Small intestine (tissue), 7 donors: ENCODE measurements at regions not wholly inside any gene's neighbourhood (a gene's known extent, or its start where the extent isn't known, plus 50 kb on each side); places are given as distances from the start of the nearest gene placed in this dataset.
"Not testable (repeated sequence)": the region's sequence is repeated elsewhere in the genome, so short reads cannot be mapped to it uniquely, and the experiment has no call there.

ENCODE experiments used
- DNase-seq, 2 donors: peaks; one replicate each; pipeline versions ENCODE4 v3.0.0 to v3.0.0-alpha.2; 2013
- FAIRE-seq: peaks from 2 replicates; lab custom pipeline; 2012; peaks lifted over from hg19 to GRCh38; lab: Jason Lieb, UNC
- H3K27ac ChIP-seq, 3 donors: one replicate each; pipeline ENCODE4 v1.5.1; 2013; ENCODE audit warnings: low read length in 2 of 3, mild to moderate bottlenecking in 2 of 3, control low read depth in 1 of 3, inconsistent platforms in 1 of 3, low read depth in 1 of 3, moderate library complexity in 1 of 3
- H3K27me3 ChIP-seq, 3 donors: one replicate each; pipeline ENCODE4 v1.6.1; 2013; ENCODE audit warnings: low read length in 3 of 3, inconsistent platforms in 1 of 3; ENCODE audit not compliant: control insufficient read depth in 3 of 3, insufficient read depth in 3 of 3
- H3K36me3 ChIP-seq, 3 donors: one replicate each; pipeline ENCODE4 v1.6.1; 2013; ENCODE audit warnings: low read length in 3 of 3, inconsistent platforms in 1 of 3, low read depth in 1 of 3, mild to moderate bottlenecking in 1 of 3, moderate library complexity in 1 of 3; ENCODE audit not compliant: control insufficient read depth in 3 of 3, insufficient read depth in 2 of 3
- H3K4me1 ChIP-seq, 3 donors: one replicate each; pipeline ENCODE4 v1.6.1; 2013; ENCODE audit warnings: low read length in 2 of 3, inconsistent platforms in 1 of 3, low read depth in 1 of 3, mild to moderate bottlenecking in 1 of 3, moderate library complexity in 1 of 3; ENCODE audit not compliant: control insufficient read depth in 3 of 3, insufficient read depth in 2 of 3
- H3K4me3 ChIP-seq, 3 donors: one replicate each; pipeline ENCODE4 v1.5.1; 2013; ENCODE audit warnings: low read length in 3 of 3, control low read depth in 1 of 3, inconsistent platforms in 1 of 3, low read depth in 1 of 3, mild to moderate bottlenecking in 1 of 3, moderate library complexity in 1 of 3
- H3K9me3 ChIP-seq, 2 donors: one replicate each; pipeline ENCODE4 v1.6.1; 2013; ENCODE audit warnings: low read depth in 1 of 2, low read length in 1 of 2; ENCODE audit not compliant: control insufficient read depth in 2 of 2, insufficient read depth in 1 of 2
- WGBS, 3 donors: extraction: QIAGEN DNeasy Blood & Tissue Kit; methylation state at CpG; one replicate each; pipeline ENCODE4 v1.1.7; 2013; 5-methylcytosine and 5-hydroxymethylcytosine counted together
- donor health status: healthy with polysubstance abuse.
- donor health status: control.
- donor health status: control.
- donor health status: Bipolar disorder and iron deficiency.
- donor health status: healthy.

- FAIRE-seq (no peak), DNase-seq (no peak)
- Histone ChIP-seq H3K4me3 (no peak overlapping the region), H3K27ac (no peak overlapping the region), H3K27me3 (no peaks in the 10 kb centered on the region), H3K9me3 (no peaks in the 10 kb centered on the region), H3K4me1 (no peaks in the 10 kb centered on the region), H3K36me3 (no peaks in the 10 kb centered on the region)
- WGBS, 3 donors = 53 to 70% (median 63%) methylated on average over 1 of the region's 1 CpG
Measured at GRCh38 chr12:102323799-102324198, 126.2 kb upstream of the PMCH start.

GRCh38 chr12:102322254-102322653 is 124.6 kb upstream of the PMCH start:
- DNase-seq (no peak), FAIRE-seq (no peak)
- WGBS, 3 donors = 64 to 89% (median 76%) methylated on average over 1 of the region's 1 CpG
- Histone ChIP-seq H3K9me3 (no peaks in the 10 kb centered on the region), H3K27ac (no peak overlapping the region), H3K27me3 (no peaks in the 10 kb centered on the region), H3K4me1 (no peaks in the 10 kb centered on the region), H3K36me3 (no peaks in the 10 kb centered on the region), H3K4me3 (no peak overlapping the region)

DNA sequence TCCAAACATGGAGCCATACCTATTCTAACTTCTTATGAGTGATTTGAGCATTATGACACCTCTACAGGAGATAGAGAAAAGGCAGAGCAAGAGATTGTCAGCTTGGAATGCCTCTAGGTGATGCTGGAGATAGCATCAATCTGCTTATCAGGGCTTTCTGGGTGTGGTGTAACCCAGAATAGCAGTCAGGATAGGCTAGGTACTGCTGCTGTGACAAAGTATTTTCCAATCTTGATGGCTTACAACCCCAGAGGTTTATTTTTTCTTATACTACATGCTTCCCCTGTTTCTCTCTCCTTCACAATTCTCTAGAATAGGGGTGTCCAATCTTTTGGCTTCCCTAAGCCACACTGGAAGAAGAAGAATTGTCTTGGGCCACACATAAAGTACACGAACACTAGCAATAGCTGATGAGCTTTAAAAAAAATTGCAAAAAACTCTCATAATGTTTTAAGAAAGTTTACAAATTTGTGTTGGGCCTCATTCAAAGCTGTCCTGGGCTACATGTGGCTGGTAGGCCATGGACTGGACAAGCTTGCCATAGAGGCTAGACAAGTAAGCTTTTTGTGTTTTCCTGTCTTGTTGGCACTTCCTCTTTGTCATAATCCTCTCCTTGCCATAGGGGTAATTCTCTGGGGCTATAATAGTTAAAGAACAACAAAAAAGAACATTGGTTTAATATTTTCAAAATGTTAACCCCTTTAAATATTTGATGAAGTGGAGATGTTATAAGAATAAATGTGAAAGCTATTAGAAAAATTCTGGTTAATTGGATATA is 123.9 kb upstream of the PMCH start:
- FAIRE-seq (no peak), DNase-seq (no peak)
- Histone ChIP-seq H3K4me3 (no peak overlapping the region), H3K27ac (no peak overlapping the region), H3K4me1 (no peaks in the 10 kb centered on the region), H3K36me3 (no peaks in the 10 kb centered on the region), H3K9me3 (no peaks in the 10 kb centered on the region), H3K27me3 (no peaks in the 10 kb centered on the region)
- 84 to 96% (median 85%) methylated on average over 1 of the region's 1 CpG for WGBS, 3 donors

- Histone ChIP-seq H3K27me3 (no peaks in the 10 kb centered on the region), H3K36me3 (no peaks in the 10 kb centered on the region), H3K27ac (no peak overlapping the region), H3K4me3 (no peak overlapping the region), H3K9me3 (no peaks in the 10 kb centered on the region), H3K4me1 (no peaks in the 10 kb centered on the region)
- no peak for DNase-seq
- WGBS, 3 donors = 57 to 67% (median 65%) methylated on average over 4 of the region's 4 CpGs
- FAIRE-seq = no peak
Measured at GRCh38 chr12:102317155-102317554, 119.5 kb upstream of the PMCH start.

- H3K9me3 ChIP-seq = no peaks in the 10 kb centered on the region
- no peak overlapping the region for H3K4me3 ChIP-seq
- FAIRE-seq (no peak), DNase-seq (no peak)
- H3K27me3 ChIP-seq = no peaks in the 10 kb centered on the region
- no peaks in the 10 kb centered on the region for H3K36me3 ChIP-seq
- no peak overlapping the region for H3K27ac ChIP-seq
- H3K4me1 ChIP-seq = no peaks in the 10 kb centered on the region
- 88 to 96% (median 88%) methylated on average over 2 of the region's 2 CpGs for WGBS, 3 donors
Measured at GRCh38 chr12:102316723-102317122, 119.1 kb upstream of the PMCH start.

DNA sequence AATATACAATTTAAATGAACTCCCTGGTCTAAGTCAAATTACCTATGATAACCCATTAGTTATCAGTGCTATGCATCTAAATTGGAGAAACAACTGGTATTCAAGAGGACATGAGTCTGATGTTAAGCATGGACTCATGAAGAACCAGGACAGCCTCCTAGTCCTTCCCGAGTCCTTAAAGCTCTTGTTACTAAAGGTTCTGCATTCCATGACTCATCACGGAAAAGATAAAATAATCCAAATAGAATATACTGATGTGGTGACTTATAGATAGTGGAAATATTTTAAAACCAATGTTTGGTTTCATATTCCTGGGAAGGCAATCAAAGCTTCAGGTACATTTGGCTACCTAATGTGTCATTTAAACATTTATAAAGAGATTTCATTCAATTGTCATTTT is 117.2 kb upstream of the PMCH start:
- WGBS, 3 donors = 79 to 87% (median 80%) methylated on average over 2 of the region's 2 CpGs
- no peaks in the 10 kb centered on the region for H3K36me3 ChIP-seq
- no peak for FAIRE-seq

DNA sequence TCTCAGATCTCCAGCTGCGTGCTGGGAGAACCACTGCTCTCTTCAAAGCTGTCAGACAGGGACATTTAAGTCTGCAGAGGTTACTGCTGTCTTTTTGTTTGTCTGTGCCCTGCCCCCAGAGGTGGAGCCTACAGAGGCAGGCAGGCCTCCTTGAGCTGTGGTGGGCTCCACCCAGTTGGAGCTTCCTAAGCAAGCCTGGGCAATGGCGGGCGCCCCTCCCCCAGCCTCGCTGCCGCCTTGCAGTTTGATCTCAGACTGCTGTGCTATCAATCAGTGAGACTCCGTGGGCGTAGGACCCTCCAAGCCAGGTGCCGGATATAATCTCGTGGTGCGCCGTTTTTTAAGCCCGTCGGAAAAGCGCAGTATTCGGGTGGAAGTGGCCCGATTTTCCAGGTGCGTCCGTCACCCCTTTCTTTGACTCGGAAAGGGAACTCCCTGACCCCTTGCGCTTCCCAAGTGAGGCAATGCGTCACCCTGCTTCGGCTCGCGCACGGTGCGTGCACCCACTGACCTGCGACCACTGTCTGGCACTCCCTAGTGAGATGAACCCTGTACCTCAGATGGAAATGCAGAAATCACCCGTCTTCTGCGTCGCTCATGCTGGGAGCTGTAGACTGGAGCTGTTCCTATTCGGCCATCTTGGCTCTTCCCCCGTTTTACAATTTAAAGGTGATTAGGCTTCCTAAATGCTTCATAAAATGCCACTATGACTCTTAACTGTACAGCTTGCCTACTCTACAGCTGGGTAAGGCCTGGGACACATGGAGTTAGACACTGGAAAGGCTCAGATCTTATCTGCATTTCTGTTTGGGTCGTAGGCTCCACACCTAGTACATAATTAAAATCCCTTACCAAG is 115.7 kb upstream of the PMCH start:
- H3K4me1 ChIP-seq, H3K4me3 ChIP-seq, DNase-seq, H3K9me3 ChIP-seq, H3K27ac ChIP-seq, H3K27me3 ChIP-seq, FAIRE-seq, H3K36me3 ChIP-seq: not testable (repeated sequence)
- 89 to 94% (median 91%) methylated on average over 23 to 32 of the region's 33 CpGs for WGBS, 3 donors

More for the DNA sequence above, 117.2 kb upstream of the PMCH start:
- Histone ChIP-seq H3K4me3 (no peak overlapping the region), H3K27me3 (no peaks in the 10 kb centered on the region), H3K9me3 (no peaks in the 10 kb centered on the region), H3K4me1 (no peaks in the 10 kb centered on the region), H3K27ac (no peak overlapping the region)
- DNase-seq = no peak

DNA sequence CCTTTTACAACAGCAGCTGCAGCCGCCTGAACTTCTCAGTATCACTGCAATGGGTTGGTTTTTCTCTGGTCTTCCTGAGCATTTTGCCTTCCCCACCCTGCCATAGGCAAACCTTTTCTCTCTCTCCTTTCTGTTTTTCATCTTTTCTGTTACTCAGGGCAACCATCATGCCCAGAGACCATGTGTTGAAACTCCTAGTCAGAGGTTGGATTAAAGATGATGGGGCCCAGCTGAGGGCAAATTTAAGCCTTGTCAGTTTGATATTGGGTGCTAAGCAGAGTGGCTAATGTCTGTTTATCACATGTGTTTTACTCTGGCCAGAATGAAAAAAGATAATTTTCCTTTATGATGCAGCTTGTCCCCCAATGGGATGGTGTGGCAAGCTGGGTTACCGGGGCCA is 107.9 kb upstream of the PMCH start:
- H3K27me3 ChIP-seq = no peaks in the 10 kb centered on the region
- no peak overlapping the region for H3K4me3 ChIP-seq
- H3K27ac ChIP-seq = no peak overlapping the region
- DNase-seq (no peak), FAIRE-seq (no peak)
- WGBS, 3 donors = 79 to 86% (median 81%) methylated on average over 2 of the region's 2 CpGs
- no peaks in the 10 kb centered on the region for H3K4me1 ChIP-seq
- no peaks in the 10 kb centered on the region for H3K36me3 ChIP-seq
- H3K9me3 ChIP-seq = peaks cover 0 to 8% of the 10 kb centered on the region in 2 donors
